Neural cell (in vitro differentiated cells): ENCODE measurements at regions not wholly inside any gene's neighbourhood (a gene's known extent, or its start where the extent isn't known, plus 50 kb on each side); places are given as distances from the start of the nearest gene placed in this dataset.
A peak's percentile ranks its signal among the peaks of the same experiment; 100 is the strongest.

Experiments used
- H2AFZ ChIP-seq: fragments of 200-600, 300-800 bp; sonication (generic), shearing (Covaris generic); 2 replicates; pipeline ENCODE4 v1.6.0; 2014; ENCODE audit warnings: low read depth, mild to moderate bottlenecking, antibody characterized with exemption, low read length, moderate library complexity
- H3F3A ChIP-seq: fragments of 200-600 bp; shearing (Covaris generic); 2 replicates; pipeline ENCODE4 v1.6.1; 2016; ENCODE audit warnings: mild to moderate bottlenecking, moderate library complexity, mixed read lengths, antibody characterized with exemption, low read length; ENCODE audit not compliant: insufficient read depth, poor library complexity, severe bottlenecking
- H3K27ac ChIP-seq: fragments of 200-600, 300-800 bp; sonication (generic), shearing (Covaris generic); 2 replicates; pipeline ENCODE4 v1.5.1; 2014; ENCODE audit warnings: mild to moderate bottlenecking, low read length, moderate library complexity
- H3K27me3 ChIP-seq: fragments of 300-800, 200-600 bp; sonication (generic), shearing (Covaris generic); 2 replicates; pipeline ENCODE4 v1.6.0; 2014; ENCODE audit warnings: mild to moderate bottlenecking, low read depth, low read length, moderate library complexity; ENCODE audit not compliant: insufficient read depth
- H3K36me3 ChIP-seq: fragments of 300-800, 200-600 bp; sonication (generic), shearing (Covaris generic); 2 replicates; pipeline ENCODE4 v1.5.1; 2014; ENCODE audit warnings: mild to moderate bottlenecking, antibody characterized with exemption, low read length, moderate library complexity; ENCODE audit not compliant: insufficient read depth
- H3K4me2 ChIP-seq: fragments of 300-800, 200-600 bp; sonication (generic), shearing (Covaris generic); 2 replicates; pipeline ENCODE4 v1.6.0; 2014; ENCODE audit warnings: mild to moderate bottlenecking, low read length
- H3K4me3 ChIP-seq: fragments of 300-800, 200-600 bp; sonication (generic), shearing (Covaris generic); 2 replicates; pipeline ENCODE4 v1.5.1; 2014; ENCODE audit warnings: mild to moderate bottlenecking, low read length, moderate library complexity
- H3K79me2 ChIP-seq: fragments of 200-600 bp; shearing (Covaris generic); replicated peaks from 2 replicates; pipeline ENCODE4 v1.6.0; 2014; ENCODE audit warnings: mild to moderate bottlenecking, low read length, moderate library complexity; ENCODE audit not compliant: insufficient read depth
- H3K9ac ChIP-seq: fragments of 300-800, 200-600 bp; sonication (generic), shearing (Covaris generic); 2 replicates; pipeline ENCODE4 v1.6.1; 2016; ENCODE audit warnings: mild to moderate bottlenecking, low read length, mixed read lengths
- H3K9me2 ChIP-seq: fragments of 200-600 bp; shearing (Covaris generic); 2 replicates; pipeline ENCODE4 v1.6.1; 2016; ENCODE audit warnings: mild to moderate bottlenecking, low read length, mixed read lengths; ENCODE audit not compliant: insufficient read depth
- H3K9me3 ChIP-seq: fragments of 200-600, 300-800 bp; sonication (generic), shearing (Covaris generic); 2 replicates; pipeline ENCODE4 v1.6.1; 2016; ENCODE audit warnings: mild to moderate bottlenecking, mixed run types, low read length, moderate library complexity, mixed read lengths
- H4K20me1 ChIP-seq: fragments of 200-600 bp; shearing (Covaris generic); 2 replicates; pipeline ENCODE4 v1.6.1; 2016; ENCODE audit warnings: mild to moderate bottlenecking, mixed run types; ENCODE audit not compliant: insufficient read depth
- CTCF ChIP-seq: fragments of 450-650 bp; IDR thresholded peaks from 2 replicates; pipeline ENCODE4 v1.5.1; 2014; ENCODE audit warnings: antibody characterized with exemption, mild to moderate bottlenecking, moderate library complexity; ENCODE audit not compliant: poor library complexity, severe bottlenecking
- EP300 ChIP-seq: fragments of 450-650 bp; conservative IDR thresholded peaks from 2 replicates; pipeline ENCODE4 v1.6.1; 2014; ENCODE audit warnings: antibody characterized with exemption, mild to moderate bottlenecking, moderate library complexity; ENCODE audit not compliant: poor library complexity, severe bottlenecking
- EZH2 ChIP-seq: fragments of 200-600, 300-800 bp; shearing (Covaris generic), sonication (generic); IDR thresholded peaks from 2 replicates; pipeline ENCODE4 v1.6.1; 2014; ENCODE audit warnings: antibody characterized with exemption, low read length, borderline replicate concordance, mild to moderate bottlenecking; ENCODE audit not compliant: insufficient read depth, poor library complexity, severe bottlenecking
- MXI1 ChIP-seq: fragments of 450-650 bp; conservative IDR thresholded peaks from 2 replicates; pipeline ENCODE4 v1.6.1; 2014; ENCODE audit warnings: antibody characterized with exemption, mild to moderate bottlenecking; ENCODE audit not compliant: poor library complexity, severe bottlenecking
- POLR2AphosphoS5 ChIP-seq: IDR thresholded peaks from 2 replicates; pipeline ENCODE4 v1.6.1; 2012
- RAD21 ChIP-seq: fragments of 450-650 bp; conservative IDR thresholded peaks from 2 replicates; pipeline ENCODE4 v1.6.1; 2014; ENCODE audit warnings: antibody characterized with exemption, mild to moderate bottlenecking, moderate library complexity
- SMC3 ChIP-seq: fragments of 450-650 bp; conservative IDR thresholded peaks from 2 replicates; pipeline ENCODE4 v1.6.1; 2014; ENCODE audit warnings: antibody characterized with exemption, mild to moderate bottlenecking, moderate library complexity; ENCODE audit not compliant: poor library complexity
- TAF1 ChIP-seq: IDR thresholded peaks from 2 replicates; pipeline ENCODE4 v1.6.1; 2012; ENCODE audit warnings: low read depth
- TF ChIP-seq, protein P1 (sequence below): IDR thresholded peaks from 2 replicates; pipeline ENCODE4 v1.6.1; 2012; ENCODE audit warnings: borderline replicate concordance

GRCh38 chr2:226030369-226030768, 630.9 kb downstream of the NYAP2 start:
- Histone ChIP-seq H3K9me2 (no peaks in the 10 kb centered on the region), H2AFZ (peak overlapping the region; percentile 65)

DNA sequence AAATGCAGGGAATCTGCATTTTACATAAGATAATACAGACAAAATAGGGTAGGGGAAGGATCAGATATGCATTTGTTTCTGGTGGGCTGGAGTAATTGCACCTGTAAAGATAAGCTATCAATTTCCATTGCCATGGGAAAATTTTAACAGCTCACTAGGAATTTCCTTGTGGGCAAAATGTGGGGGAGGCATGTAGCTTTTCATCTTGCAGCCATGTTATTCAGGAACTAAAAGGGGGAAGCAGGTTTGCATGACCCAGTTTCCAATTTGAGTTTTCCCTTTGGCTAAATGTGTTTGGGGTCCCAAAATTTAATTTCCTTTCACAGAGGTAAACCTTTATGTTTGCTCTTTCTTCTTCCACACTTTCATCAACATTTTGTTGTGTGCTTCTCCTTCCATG, 624.4 kb downstream of the NYAP2 start:
- H3K36me3 ChIP-seq = no peaks in the 10 kb centered on the region
- H2AFZ ChIP-seq = no peak overlapping the region
- no peak overlapping the region for H3K9ac ChIP-seq
- no peaks in the 10 kb centered on the region for H3F3A ChIP-seq
- no peaks in the 10 kb centered on the region for H3K9me3 ChIP-seq
- H3K4me3 ChIP-seq = no peak overlapping the region
- H3K79me2 ChIP-seq = no peaks in the 10 kb centered on the region
- no peak overlapping the region for H3K4me2 ChIP-seq
- TF ChIP-seq TAF1 (no peak), POLR2AphosphoS5 (no peak), RAD21 (no peak), CTCF (no peak), SMC3 (no peak), EZH2 (no peak), EP300 (no peak), MXI1 (no peak)
- TF ChIP-seq, protein P1, sequence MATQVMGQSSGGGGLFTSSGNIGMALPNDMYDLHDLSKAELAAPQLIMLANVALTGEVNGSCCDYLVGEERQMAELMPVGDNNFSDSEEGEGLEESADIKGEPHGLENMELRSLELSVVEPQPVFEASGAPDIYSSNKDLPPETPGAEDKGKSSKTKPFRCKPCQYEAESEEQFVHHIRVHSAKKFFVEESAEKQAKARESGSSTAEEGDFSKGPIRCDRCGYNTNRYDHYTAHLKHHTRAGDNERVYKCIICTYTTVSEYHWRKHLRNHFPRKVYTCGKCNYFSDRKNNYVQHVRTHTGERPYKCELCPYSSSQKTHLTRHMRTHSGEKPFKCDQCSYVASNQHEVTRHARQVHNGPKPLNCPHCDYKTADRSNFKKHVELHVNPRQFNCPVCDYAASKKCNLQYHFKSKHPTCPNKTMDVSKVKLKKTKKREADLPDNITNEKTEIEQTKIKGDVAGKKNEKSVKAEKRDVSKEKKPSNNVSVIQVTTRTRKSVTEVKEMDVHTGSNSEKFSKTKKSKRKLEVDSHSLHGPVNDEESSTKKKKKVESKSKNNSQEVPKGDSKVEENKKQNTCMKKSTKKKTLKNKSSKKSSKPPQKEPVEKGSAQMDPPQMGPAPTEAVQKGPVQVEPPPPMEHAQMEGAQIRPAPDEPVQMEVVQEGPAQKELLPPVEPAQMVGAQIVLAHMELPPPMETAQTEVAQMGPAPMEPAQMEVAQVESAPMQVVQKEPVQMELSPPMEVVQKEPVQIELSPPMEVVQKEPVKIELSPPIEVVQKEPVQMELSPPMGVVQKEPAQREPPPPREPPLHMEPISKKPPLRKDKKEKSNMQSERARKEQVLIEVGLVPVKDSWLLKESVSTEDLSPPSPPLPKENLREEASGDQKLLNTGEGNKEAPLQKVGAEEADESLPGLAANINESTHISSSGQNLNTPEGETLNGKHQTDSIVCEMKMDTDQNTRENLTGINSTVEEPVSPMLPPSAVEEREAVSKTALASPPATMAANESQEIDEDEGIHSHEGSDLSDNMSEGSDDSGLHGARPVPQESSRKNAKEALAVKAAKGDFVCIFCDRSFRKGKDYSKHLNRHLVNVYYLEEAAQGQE = no peak
- peaks cover 3% of the 10 kb centered on the region for H3K27me3 ChIP-seq
- no peaks in the 10 kb centered on the region for H4K20me1 ChIP-seq
- no peaks in the 10 kb centered on the region for H3K9me2 ChIP-seq
- H3K27ac ChIP-seq = no peak overlapping the region

More at GRCh38 chr2:226030369-226030768, 630.9 kb downstream of the NYAP2 start:
- Histone ChIP-seq H3K27me3 (peaks cover 4% of the 10 kb centered on the region), H3K9ac (peak overlapping the region; percentile 79), H4K20me1 (no peaks in the 10 kb centered on the region), H3K4me3 (peak overlapping the region; percentile 70), H3K9me3 (no peaks in the 10 kb centered on the region), H3K36me3 (no peaks in the 10 kb centered on the region), H3K4me2 (peak overlapping the region; percentile 65), H3F3A (peaks cover 4% of the 10 kb centered on the region), H3K79me2 (no peaks in the 10 kb centered on the region), H3K27ac (peak overlapping the region; percentile 86)
- TF ChIP-seq EZH2 = no peak
- TF ChIP-seq EP300 = no peak
- TF ChIP-seq MXI1 = no peak
- TF ChIP-seq CTCF = no peak
- no peak for TF ChIP-seq SMC3
- TF ChIP-seq POLR2AphosphoS5 = no peak
- TF ChIP-seq, protein P1 = no peak
- TF ChIP-seq RAD21 = no peak
- no peak for TF ChIP-seq TAF1
